Keratinocyte (primary cell): ENCODE measurements at regions not wholly inside any gene's neighbourhood (a gene's known extent, or its start where the extent isn't known, plus 50 kb on each side); places are given as distances from the start of the nearest gene placed in this dataset.

Experiments used
- EZH2 ChIP-seq: IDR thresholded peaks from one replicate; pipeline ENCODE4 v1.6.1; 2012; ENCODE audit warnings: inconsistent platforms, mild to moderate bottlenecking, low read length, moderate library complexity
- TF ChIP-seq, protein P1 (sequence below), 3 experiments: IDR thresholded peaks in 1 of 3; conservative IDR thresholded peaks in 1 of 3; optimal IDR thresholded peaks in 1 of 3; 2 replicates in 2 of 3; 3 replicates in 1 of 3; pipeline versions ENCODE3 to v1.5.1; 2011; ENCODE audit warnings: low read length in 3 of 3, mild to moderate bottlenecking in 3 of 3, moderate library complexity in 2 of 3, control low read depth in 1 of 3, inconsistent platforms in 1 of 3; ENCODE audit not compliant: insufficient read depth in 2 of 3; ENCODE audit errors: extremely low read depth in 1 of 3

DNA sequence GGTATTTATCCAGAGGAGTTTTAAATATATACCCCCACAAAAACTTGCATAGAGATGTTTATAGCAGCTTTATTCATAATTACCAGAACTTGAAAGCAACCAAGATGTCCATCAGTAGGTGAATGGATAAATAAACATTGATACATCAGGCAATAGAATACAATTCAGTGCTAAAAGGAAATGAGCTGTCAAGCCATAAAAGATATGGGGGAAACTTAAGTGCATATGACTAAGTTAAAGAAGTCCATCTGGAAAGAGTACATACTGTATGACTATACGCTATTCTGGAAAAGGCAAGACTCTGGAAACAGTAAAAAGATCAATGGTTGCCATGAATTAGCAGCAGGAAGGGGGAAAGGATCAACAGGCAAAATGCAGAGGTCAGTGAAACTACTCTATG lies 366.7 kb downstream of the HHIPL2 start:
- TF ChIP-seq, protein P1, sequence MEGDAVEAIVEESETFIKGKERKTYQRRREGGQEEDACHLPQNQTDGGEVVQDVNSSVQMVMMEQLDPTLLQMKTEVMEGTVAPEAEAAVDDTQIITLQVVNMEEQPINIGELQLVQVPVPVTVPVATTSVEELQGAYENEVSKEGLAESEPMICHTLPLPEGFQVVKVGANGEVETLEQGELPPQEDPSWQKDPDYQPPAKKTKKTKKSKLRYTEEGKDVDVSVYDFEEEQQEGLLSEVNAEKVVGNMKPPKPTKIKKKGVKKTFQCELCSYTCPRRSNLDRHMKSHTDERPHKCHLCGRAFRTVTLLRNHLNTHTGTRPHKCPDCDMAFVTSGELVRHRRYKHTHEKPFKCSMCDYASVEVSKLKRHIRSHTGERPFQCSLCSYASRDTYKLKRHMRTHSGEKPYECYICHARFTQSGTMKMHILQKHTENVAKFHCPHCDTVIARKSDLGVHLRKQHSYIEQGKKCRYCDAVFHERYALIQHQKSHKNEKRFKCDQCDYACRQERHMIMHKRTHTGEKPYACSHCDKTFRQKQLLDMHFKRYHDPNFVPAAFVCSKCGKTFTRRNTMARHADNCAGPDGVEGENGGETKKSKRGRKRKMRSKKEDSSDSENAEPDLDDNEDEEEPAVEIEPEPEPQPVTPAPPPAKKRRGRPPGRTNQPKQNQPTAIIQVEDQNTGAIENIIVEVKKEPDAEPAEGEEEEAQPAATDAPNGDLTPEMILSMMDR (optimal IDR thresholded peaks at IDR 0.05 in 1 of 3, IDR thresholded peaks at IDR 0.05 in 1 of 3, conservative IDR thresholded peaks at IDR 0.05 in 1 of 3; ENCODE audit: extremely low read depth in 1 of 3, insufficient read depth in 2 of 3, low read length in 3 of 3) = no peak
- TF ChIP-seq EZH2 = no peak
